C4-2B (cell line): ENCODE measurements at regions not wholly inside any gene's neighbourhood (a gene's known extent, or its start where the extent isn't known, plus 50 kb on each side); places are given as distances from the start of the nearest gene placed in this dataset.

Experiments used
- H3K27ac ChIP-seq: fragments of 450-650 bp; 2 replicates; pipeline ENCODE4 v1.5.1; 2017
- CTCF ChIP-seq: fragments of 450-650 bp; conservative IDR thresholded peaks from 2 replicates; pipeline ENCODE4 v1.5.1; 2017; ENCODE audit warnings: mild to moderate bottlenecking
- ZFX ChIP-seq: fragments of 450-650 bp; IDR thresholded peaks from 2 replicates; pipeline ENCODE4 v1.6.1; 2017

- H3K27ac ChIP-seq = no peak overlapping the region
- TF ChIP-seq CTCF = no peak
- TF ChIP-seq ZFX = no peak
Measured at GRCh38 chr9:115404311-115404710, 286.4 kb upstream of the TNC start.

DNA sequence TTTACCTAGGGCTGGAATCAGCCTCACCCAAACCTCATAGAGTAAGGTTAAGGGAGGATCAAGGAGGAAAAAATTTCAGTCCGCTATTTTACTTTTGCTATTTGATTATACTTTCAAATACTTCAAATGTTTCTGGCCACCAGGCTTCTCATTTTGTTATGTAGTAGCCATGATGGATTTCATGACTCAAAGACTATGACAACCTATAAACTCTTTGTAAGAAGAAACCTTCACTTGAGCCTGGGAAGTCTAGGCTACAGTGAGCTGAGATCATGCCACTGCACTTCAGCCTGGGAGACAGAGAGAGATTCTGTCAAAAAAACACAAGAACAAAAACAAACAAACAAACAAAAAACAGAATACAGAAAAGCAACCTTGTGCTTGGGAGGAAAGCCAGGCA, 293.6 kb upstream of the TNC start:
- H3K27ac ChIP-seq = no peak overlapping the region
- TF ChIP-seq ZFX (no peak), CTCF (no peak)

DNA sequence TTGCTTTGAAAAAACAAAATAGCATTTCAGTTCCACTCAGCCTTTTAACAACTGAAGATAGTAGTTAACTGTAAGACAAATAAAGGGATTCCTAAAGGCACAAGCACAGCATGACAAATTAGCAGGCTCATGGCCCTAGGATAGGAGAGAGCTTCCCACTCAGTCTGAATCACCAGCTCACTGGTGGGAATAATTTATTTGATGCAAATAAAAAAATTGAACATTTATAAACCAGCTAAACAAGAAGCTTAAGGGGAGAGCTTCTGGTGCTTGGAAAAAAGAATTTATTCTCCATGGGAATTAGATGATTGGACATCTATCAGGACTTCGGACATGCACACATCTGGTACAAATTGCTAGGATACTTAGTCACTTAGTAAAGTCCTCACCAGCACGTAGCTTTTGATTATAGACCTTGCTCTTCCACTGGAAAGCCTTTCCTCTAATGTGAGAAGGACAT, 294.1 kb upstream of the TNC start:
- TF ChIP-seq CTCF (no peak), ZFX (no peak)
- H3K27ac ChIP-seq = no peak overlapping the region

DNA sequence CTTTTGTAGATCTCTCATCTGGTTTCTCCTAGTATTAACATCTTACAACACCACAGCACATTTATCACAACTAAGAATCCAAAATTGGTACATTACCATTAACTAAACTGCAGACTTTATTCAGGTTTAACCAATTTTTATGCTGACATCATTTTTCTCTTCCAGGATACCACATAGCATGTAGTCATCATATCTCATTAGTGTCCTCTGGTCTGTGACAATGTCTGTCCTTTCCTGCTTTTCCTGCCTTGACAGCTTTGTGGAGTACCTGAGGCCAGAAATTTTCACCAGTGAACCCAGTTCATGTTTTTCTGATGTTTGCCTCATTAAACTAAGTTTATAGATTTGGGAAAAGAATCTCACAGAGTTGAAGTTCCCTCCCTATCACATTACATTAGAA, 294.7 kb upstream of the TNC start:
- TF ChIP-seq ZFX = no peak
- TF ChIP-seq CTCF = no peak
- no peak overlapping the region for H3K27ac ChIP-seq

DNA sequence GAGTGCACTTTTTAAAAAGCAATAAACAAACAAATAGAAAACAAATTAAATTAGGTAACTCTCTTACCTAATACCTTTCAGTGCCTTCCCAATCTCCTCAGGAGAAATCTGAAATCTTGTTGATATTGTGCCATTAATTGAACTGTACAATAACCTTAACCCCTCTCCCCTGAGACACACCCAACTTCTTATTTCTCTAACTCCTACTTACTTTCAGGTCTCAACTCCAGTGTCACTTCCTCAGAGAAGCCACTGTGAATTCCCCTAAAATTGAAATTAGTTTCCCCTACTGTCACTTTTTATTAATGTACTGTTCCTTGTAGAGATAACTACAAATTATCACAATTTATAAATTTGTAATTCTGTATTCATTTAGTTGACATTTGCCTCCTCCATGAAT, 295.3 kb upstream of the TNC start:
- H3K27ac ChIP-seq = no peak overlapping the region
- TF ChIP-seq CTCF (no peak), ZFX (no peak)

GRCh38 chr9:115413766-115414382, 295.9 kb upstream of the TNC start:
- TF ChIP-seq CTCF = no peak
- no peak for TF ChIP-seq ZFX
- H3K27ac ChIP-seq = no peak overlapping the region

- no peak overlapping the region for H3K27ac ChIP-seq
- TF ChIP-seq ZFX (no peak), CTCF (no peak)
Measured at GRCh38 chr9:115414561-115414960, 296.6 kb upstream of the TNC start.
